K562 (cell line): ENCODE measurements at regions not wholly inside any gene's neighbourhood (a gene's known extent, or its start where the extent isn't known, plus 50 kb on each side); places are given as distances from the start of the nearest gene placed in this dataset.

Experiments used
- ATAC-seq: fragments of 200-7000 bp; cut with Tn5 transposase; 3 replicates; pipeline ENCODE4 v1.9.1; 2020; ENCODE audit warnings: moderate library complexity
- BruUV-seq: library from RNA; stranded (reverse); fragments of 400-500 nt; replicated peaks from 2 replicates; lab custom pipeline; 2021; lab: Mats Ljungman, UMichigan
- CTCF ChIA-PET: fragments of 300-600 bp; formaldehyde crosslinking; extraction: SDS; loops from one replicate; lab custom pipeline; 2021; ENCODE audit warnings: low intra/inter-chr PET ratio; lab: Yijun Ruan, JAX
- POLR2A ChIA-PET: fragments of 300-600, 350-650 bp; sonication (Branson Sonifier 250); formaldehyde crosslinking; extraction: SDS; loops from one replicate; lab custom pipeline; 2021; ENCODE audit warnings: antibody characterized with exemption, inconsistent platforms; lab: Yijun Ruan, JAX
- DNase-seq, 4 experiments: peaks; one replicate each; pipeline versions ENCODE4 v3.0.0 to v3.0.0-alpha.2; 2011 to 2018; ENCODE audit warnings: low spot score in 3 of 4, mixed read lengths in 3 of 4; ENCODE audit errors: extremely low read depth in 1 of 4
- FAIRE-seq: peaks from 2 replicates; lab custom pipeline; 2011; peaks lifted over from hg19 to GRCh38; lab: Jason Lieb, UNC
- H2AFZ ChIP-seq: 2 replicates; pipeline ENCODE4 v1.6.0; 2011; ENCODE audit warnings: low read depth, low read length, control low read depth, inconsistent platforms
- H3K27ac ChIP-seq: fragments of 200-600 bp; 3 replicates; pipeline ENCODE4 v1.8.0; 2011; ENCODE audit warnings: low read depth, mild to moderate bottlenecking, control low read depth, inconsistent platforms, low read length, moderate library complexity, mixed read lengths; ENCODE audit errors: extremely low read depth
- H3K27me3 ChIP-seq, 2 experiments: fragments of 300-600 bp in 1 of 2; 2 replicates in 1 of 2; 3 replicates in 1 of 2; pipeline versions ENCODE4 v1.6.0 to v1.8.0; 2011; ENCODE audit warnings: inconsistent platforms in 2 of 2, low read length in 2 of 2, mild to moderate bottlenecking in 1 of 2, mixed read lengths in 1 of 2, moderate library complexity in 1 of 2; ENCODE audit not compliant: control insufficient read depth in 2 of 2, insufficient read depth in 2 of 2
- H3K36me3 ChIP-seq: fragments of 300-600 bp; 3 replicates; pipeline ENCODE4 v1.8.0; 2011; ENCODE audit warnings: mild to moderate bottlenecking, low read length, inconsistent platforms; ENCODE audit not compliant: control insufficient read depth, insufficient read depth
- H3K4me1 ChIP-seq, 2 experiments: fragments of 200-600 bp in 1 of 2; replicated peaks in 1 of 2; 2 replicates in 1 of 2; 3 replicates in 1 of 2; pipeline versions ENCODE4 v1.5.1 to v1.8.0; 2011; ENCODE audit warnings: inconsistent platforms in 2 of 2, low read length in 2 of 2, mild to moderate bottlenecking in 1 of 2, mixed read lengths in 1 of 2, moderate library complexity in 1 of 2; ENCODE audit not compliant: control insufficient read depth in 2 of 2, insufficient read depth in 2 of 2
- H3K4me2 ChIP-seq: 2 replicates; pipeline ENCODE4 v1.6.1; 2011; ENCODE audit warnings: low read length, control low read depth, inconsistent platforms, mixed read lengths; ENCODE audit not compliant: insufficient read depth
- H3K4me3 ChIP-seq: fragments of 200-600 bp; sonication (generic), shearing (Covaris generic); 2 replicates; pipeline ENCODE4 v1.5.1; 2016; ENCODE audit warnings: control low read depth, inconsistent platforms
- H3K79me2 ChIP-seq: fragments of 200-600 bp; 3 replicates; pipeline ENCODE4 v1.8.0; 2011; ENCODE audit warnings: low read length, inconsistent platforms; ENCODE audit not compliant: control insufficient read depth, insufficient read depth
- H3K9ac ChIP-seq, 2 experiments: 2 replicates each; pipeline versions ENCODE4 v1.6.0 to v1.6.1; 2011; ENCODE audit warnings: low read depth in 2 of 2, low read length in 2 of 2, control low read depth in 1 of 2, inconsistent platforms in 1 of 2, mild to moderate bottlenecking in 1 of 2, mixed read lengths in 1 of 2; ENCODE audit not compliant: insufficient read depth in 1 of 2
- H3K9me1 ChIP-seq: one replicate; pipeline ENCODE4 v1.6.0; 2011; ENCODE audit warnings: inconsistent platforms, mild to moderate bottlenecking, low read length, moderate library complexity; ENCODE audit not compliant: control insufficient read depth, insufficient read depth
- H3K9me3 ChIP-seq: replicated peaks from 2 replicates; pipeline ENCODE4 v1.5.1; 2011; ENCODE audit warnings: low read depth, low read length, inconsistent platforms; ENCODE audit not compliant: control insufficient read depth, insufficient read depth
- H4K20me1 ChIP-seq: replicated peaks from 2 replicates; pipeline ENCODE4 v1.6.1; 2011; ENCODE audit warnings: low read length, inconsistent platforms, mixed read lengths; ENCODE audit not compliant: control insufficient read depth, insufficient read depth
- AFF4 ChIP-seq: sonication (generic); formaldehyde crosslinking; IDR thresholded peaks from 2 replicates; pipeline ENCODE4 v1.8.0; 2023; ENCODE audit warnings: mild to moderate bottlenecking, missing genetic modification reagents
- BHLHE40 ChIP-seq: IDR thresholded peaks from 2 replicates; pipeline ENCODE4 v1.6.1; 2011; ENCODE audit warnings: low read length, improper control_type of control experiment
- RAD21 ChIP-seq, 2 experiments: fragments of 250-450 bp in 1 of 2; fragments of 450-650 bp in 1 of 2; sonication (Bioruptor Pico) in 1 of 2; formaldehyde crosslinking in 1 of 2; IDR thresholded peaks in 1 of 2; conservative IDR thresholded peaks in 1 of 2; 2 replicates each; pipeline versions ENCODE4 v1.4.0 to v1.8.0; 2020 to 2022; ENCODE audit warnings: mild to moderate bottlenecking in 2 of 2, moderate library complexity in 1 of 2
- REST ChIP-seq, 2 experiments: fragments of 450-650 bp; formaldehyde crosslinking in 1 of 2; IDR thresholded peaks; 2 replicates each; pipeline versions ENCODE4 v1.4.0 to v1.6.1; 2014 to 2020; ENCODE audit warnings: mild to moderate bottlenecking in 2 of 2, borderline replicate concordance in 1 of 2, low read depth in 1 of 2
- SMC3 ChIP-seq: conservative IDR thresholded peaks from 2 replicates; pipeline ENCODE4 v1.6.1; 2011; ENCODE audit warnings: low read depth, low read length, improper control_type of control experiment; ENCODE audit not compliant: insufficient read depth
- SPI1 ChIP-seq: IDR thresholded peaks from 2 replicates; pipeline ENCODE4 v1.6.1; 2011; ENCODE audit warnings: low read depth, low read length, control low read depth, borderline replicate concordance
- TEAD4 ChIP-seq, 2 experiments: sonication (generic) in 1 of 2; formaldehyde crosslinking in 1 of 2; IDR thresholded peaks; 2 replicates each; pipeline versions ENCODE4 v1.6.1 to v1.8.0; 2012 to 2022; ENCODE audit warnings: borderline replicate concordance in 1 of 2, inconsistent platforms in 1 of 2, low read length in 1 of 2, mild to moderate bottlenecking in 1 of 2, missing genetic modification reagents in 1 of 2
- WGBS: fragments of 100-300 bp; shearing (Covaris generic); methylation state at CpG from one replicate; pipeline ENCODE4 v1.1.6; 2016; ENCODE audit warnings: low coverage, mixed read lengths; ENCODE audit not compliant: insufficient coverage; ENCODE audit errors: missing lambda C conversion rate; 5-methylcytosine and 5-hydroxymethylcytosine counted together
- in situ Hi-C: fragments of 300-500 bp; cut with MboI; formaldehyde crosslinking; loops from 4 replicates; pipeline ENCODE4 v1.15.0; 2018; ENCODE audit warnings: inconsistent platforms, mixed read lengths
- intact Hi-C: fragments of 100-400 bp; cut with micrococcal nuclease; formaldehyde crosslinking; loops from 2 replicates; pipeline ENCODE4 v1.14.2; 2022

GRCh38 chr3:180804916-180805315 lies 107.6 kb upstream of the FXR1 start:
- H3K36me3 ChIP-seq: no peaks in the 10 kb centered on the region
- no peaks in the 10 kb centered on the region for H3K9me3 ChIP-seq
- H3K27me3 ChIP-seq: no peaks in the 10 kb centered on the region
- peak; percentile 89 for ATAC-seq
- ChIA-PET POLR2A (no interaction called here), CTCF (no interaction called here)
- H3K9ac ChIP-seq: no peak overlapping the region
- no peaks in the 10 kb centered on the region for H3K4me1 ChIP-seq
- no peak overlapping the region for H3K4me2 ChIP-seq
- no TSS peak for BruUV-seq
- peak in 2 of 4 experiments; percentile 34 to 50 for DNase-seq
- no peaks in the 10 kb centered on the region for H3K9me1 ChIP-seq
- H3K79me2 ChIP-seq: no peaks in the 10 kb centered on the region
- H3K27ac ChIP-seq: no peak overlapping the region
- no peak overlapping the region for H3K4me3 ChIP-seq
- 2% methylated on average over 6 of the region's 6 CpGs for WGBS
- no peaks in the 10 kb centered on the region for H4K20me1 ChIP-seq
- FAIRE-seq: no peak
- H2AFZ ChIP-seq: no peak overlapping the region
- intact Hi-C loops: loop anchor here (2.0 to 10.0 kb wide), 7 partner anchors 94 to 1880 kb away; partner anchors contain the start of genes DNAJC19 and FXR1
- in situ Hi-C loops: loop anchor here (25.0 kb wide), 1 partner anchor 1882 kb away; no protein-coding TSS in a partner anchor
- TF ChIP-seq TEAD4 (IDR thresholded peaks at IDR 0.05; ENCODE audit: low read length) (peak; percentile 46), TEAD4 (CRISPR knock-in tag; IDR thresholded peaks at IDR 0.05; ENCODE audit: borderline replicate concordance) (no peak), SMC3 (0 out of 2 replicates have a peak, but pooled peaks have one; percentile 34), SPI1 (peak; percentile 61; the same call in 1 of the 2 replicates), AFF4 (CRISPR knock-in tag) (no peak), RAD21 (CRISPR knock-in tag; conservative IDR thresholded peaks at IDR 0.05 in 1 of 2, IDR thresholded peaks at IDR 0.05 in 1 of 2) (peak; percentile 31 to 59; a peak in 3 of 4 replicates), BHLHE40 (no peak), REST (IDR thresholded peaks at IDR 0.05; ENCODE audit: borderline replicate concordance) (peak; percentile 46; the same call in 1 of the 2 replicates), REST (CRISPR knock-in tag; IDR thresholded peaks at IDR 0.05; ENCODE audit: low read depth) (no peak)
